Mucosa of rectum (tissue), 2 donors: ENCODE measurements at regions not wholly inside any gene's neighbourhood (a gene's known extent, or its start where the extent isn't known, plus 50 kb on each side); places are given as distances from the start of the nearest gene placed in this dataset.

Experiments used
- H3K27ac ChIP-seq, 2 donors: one replicate each; pipeline ENCODE4 v1.7.0; 2013; ENCODE audit warnings: inconsistent platforms in 2 of 2, low read depth in 2 of 2, low read length in 2 of 2
- H3K27me3 ChIP-seq, 2 donors: one replicate each; pipeline ENCODE4 v1.7.0; 2013; ENCODE audit warnings: low read length in 2 of 2; ENCODE audit not compliant: control insufficient read depth in 2 of 2, insufficient read depth in 2 of 2
- H3K36me3 ChIP-seq, 2 donors: one replicate each; pipeline ENCODE4 v1.7.0; 2013; ENCODE audit warnings: low read length in 2 of 2; ENCODE audit not compliant: control insufficient read depth in 2 of 2, insufficient read depth in 2 of 2
- H3K4me1 ChIP-seq, 2 donors: one replicate each; pipeline ENCODE4 v1.7.0; 2013; ENCODE audit warnings: low read length in 2 of 2, mild to moderate bottlenecking in 1 of 2; ENCODE audit not compliant: control insufficient read depth in 2 of 2, insufficient read depth in 2 of 2
- H3K4me3 ChIP-seq, 2 donors: one replicate each; pipeline ENCODE4 v1.7.0; 2013; ENCODE audit warnings: low read length in 2 of 2
- H3K9ac ChIP-seq, 2 donors: one replicate each; pipeline ENCODE4 v1.7.0; 2013; ENCODE audit warnings: low read length in 2 of 2, low read depth in 1 of 2, mild to moderate bottlenecking in 1 of 2
- H3K9me3 ChIP-seq, 2 donors: one replicate each; pipeline ENCODE4 v1.7.0; 2013; ENCODE audit warnings: low read length in 2 of 2; ENCODE audit not compliant: control insufficient read depth in 2 of 2
- donor health status: healthy.
- donor health status: Normal muscosa, but diverticular disease.

- Histone ChIP-seq H3K4me3 (no peak overlapping the region), H3K27ac (no peak overlapping the region), H3K4me1 (no peaks in the 10 kb centered on the region), H3K36me3 (no peaks in the 10 kb centered on the region), H3K9ac (no peak overlapping the region), H3K27me3 (no peaks in the 10 kb centered on the region), H3K9me3 (no peaks in the 10 kb centered on the region)
These were observed 331.5 kb upstream of the RGMA start for GRCh38 chr15:93420477-93420876.

- Histone ChIP-seq H3K36me3 (no peaks in the 10 kb centered on the region), H3K27ac (no peak overlapping the region), H3K9me3 (no peaks in the 10 kb centered on the region), H3K27me3 (no peaks in the 10 kb centered on the region), H3K4me1 (no peaks in the 10 kb centered on the region), H3K9ac (no peak overlapping the region), H3K4me3 (no peak overlapping the region)
These were observed 331.0 kb upstream of the RGMA start for GRCh38 chr15:93420050-93420452.

- Histone ChIP-seq H3K9ac (no peak overlapping the region), H3K9me3 (no peaks in the 10 kb centered on the region), H3K36me3 (no peaks in the 10 kb centered on the region), H3K4me3 (no peak overlapping the region), H3K27me3 (no peaks in the 10 kb centered on the region), H3K4me1 (no peaks in the 10 kb centered on the region), H3K27ac (no peak overlapping the region)
These were observed 329.6 kb upstream of the RGMA start for GRCh38 chr15:93418566-93418965.

DNA sequence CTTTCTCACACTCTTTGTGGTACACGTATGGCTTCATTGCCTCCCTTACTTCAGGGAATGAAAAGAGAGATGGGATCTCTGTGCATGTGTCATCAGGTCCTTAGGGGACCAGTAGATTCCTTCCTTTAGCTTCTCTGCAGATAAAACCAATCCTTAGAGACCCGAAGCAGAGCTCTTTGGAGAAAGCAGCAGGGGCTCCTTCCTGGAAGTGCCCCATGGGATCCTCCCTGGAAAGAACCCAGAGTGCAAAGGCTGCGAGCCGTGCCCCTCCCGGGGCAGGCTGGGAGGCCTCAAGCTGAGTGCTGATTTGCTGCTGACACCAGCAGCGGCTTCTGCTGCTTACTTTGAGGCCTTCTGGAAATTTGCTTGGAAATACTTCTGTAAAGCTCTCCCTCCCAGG lies 328.6 kb upstream of the RGMA start:
- Histone ChIP-seq H3K27ac (no peak overlapping the region), H3K4me3 (no peak overlapping the region), H3K27me3 (no peaks in the 10 kb centered on the region), H3K4me1 (no peaks in the 10 kb centered on the region), H3K9me3 (no peaks in the 10 kb centered on the region), H3K9ac (no peak overlapping the region), H3K36me3 (no peaks in the 10 kb centered on the region)

GRCh38 chr15:93417156-93417555 lies 328.1 kb upstream of the RGMA start:
- no peak overlapping the region for H3K27ac ChIP-seq
- H3K4me3 ChIP-seq, result no peak overlapping the region
- no peaks in the 10 kb centered on the region for H3K36me3 ChIP-seq
- no peaks in the 10 kb centered on the region for H3K27me3 ChIP-seq
- H3K4me1 ChIP-seq, result no peaks in the 10 kb centered on the region
- no peaks in the 10 kb centered on the region for H3K9me3 ChIP-seq
- no peak overlapping the region for H3K9ac ChIP-seq

- Histone ChIP-seq H3K9me3 (no peaks in the 10 kb centered on the region), H3K36me3 (no peaks in the 10 kb centered on the region), H3K4me1 (no peaks in the 10 kb centered on the region), H3K9ac (no peak overlapping the region), H3K27ac (no peak overlapping the region), H3K4me3 (no peak overlapping the region), H3K27me3 (no peaks in the 10 kb centered on the region)
These were observed 326.6 kb upstream of the RGMA start for GRCh38 chr15:93415576-93415975.

- Histone ChIP-seq H3K27ac (no peak overlapping the region), H3K4me1 (no peaks in the 10 kb centered on the region), H3K9ac (no peak overlapping the region), H3K4me3 (no peak overlapping the region), H3K36me3 (no peaks in the 10 kb centered on the region), H3K9me3 (no peaks in the 10 kb centered on the region), H3K27me3 (no peaks in the 10 kb centered on the region)
These were observed 325.7 kb upstream of the RGMA start for GRCh38 chr15:93414576-93415231.

DNA sequence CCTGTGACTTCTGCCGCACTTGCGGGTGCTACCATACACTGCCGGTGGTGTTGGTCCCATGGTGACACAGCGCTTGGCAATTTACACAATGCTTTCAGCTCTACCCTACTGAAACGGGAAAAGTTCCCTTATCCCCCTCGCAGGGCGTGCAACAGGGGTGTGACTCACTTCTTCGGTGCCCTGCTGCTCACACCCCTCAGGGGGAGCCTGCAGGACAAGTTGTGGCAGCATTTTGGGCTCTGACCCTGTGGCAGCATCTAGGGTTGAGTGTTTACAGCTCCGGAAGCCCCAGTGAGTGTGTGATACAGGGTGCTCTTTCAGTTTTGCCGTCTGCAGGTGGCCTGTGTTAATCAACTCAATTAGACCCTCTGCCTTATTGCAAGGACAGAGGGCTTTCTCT lies 324.7 kb upstream of the RGMA start:
- Histone ChIP-seq H3K4me1 (no peaks in the 10 kb centered on the region), H3K9ac (no peak overlapping the region), H3K36me3 (no peaks in the 10 kb centered on the region), H3K9me3 (no peaks in the 10 kb centered on the region), H3K4me3 (no peak overlapping the region), H3K27ac (no peak overlapping the region), H3K27me3 (no peaks in the 10 kb centered on the region)

DNA sequence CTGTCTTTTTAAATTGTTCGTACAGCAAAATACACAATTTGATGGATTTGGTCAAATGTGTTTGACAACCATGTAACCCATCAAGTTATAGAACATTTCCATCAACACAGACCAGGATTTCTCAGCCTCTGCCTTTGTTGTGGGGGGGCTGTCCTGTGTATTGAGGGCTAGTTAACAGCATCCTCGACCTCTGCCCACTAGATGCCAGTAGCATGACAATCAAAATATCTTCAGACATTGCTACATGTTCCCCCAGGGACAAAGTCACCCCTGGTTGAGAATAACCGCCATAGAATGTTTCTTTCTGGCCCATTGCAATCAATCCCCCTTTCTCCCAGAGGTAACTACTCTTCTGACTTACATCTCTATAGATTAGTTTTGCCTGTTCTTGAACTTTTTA lies 310.1 kb upstream of the RGMA start:
- H3K27ac ChIP-seq, result no peak overlapping the region
- H3K36me3 ChIP-seq, result no peaks in the 10 kb centered on the region
- H3K9me3 ChIP-seq, result no peaks in the 10 kb centered on the region
- H3K4me3 ChIP-seq, result no peak overlapping the region
- no peaks in the 10 kb centered on the region for H3K27me3 ChIP-seq
- no peak overlapping the region for H3K9ac ChIP-seq
- no peaks in the 10 kb centered on the region for H3K4me1 ChIP-seq

- Histone ChIP-seq H3K36me3 (no peaks in the 10 kb centered on the region), H3K27ac (no peak overlapping the region), H3K27me3 (no peaks in the 10 kb centered on the region), H3K9me3 (no peaks in the 10 kb centered on the region), H3K4me3 (no peak overlapping the region), H3K9ac (no peak overlapping the region), H3K4me1 (no peaks in the 10 kb centered on the region)
These were observed 300.2 kb upstream of the RGMA start for GRCh38 chr15:93389211-93389610.

DNA sequence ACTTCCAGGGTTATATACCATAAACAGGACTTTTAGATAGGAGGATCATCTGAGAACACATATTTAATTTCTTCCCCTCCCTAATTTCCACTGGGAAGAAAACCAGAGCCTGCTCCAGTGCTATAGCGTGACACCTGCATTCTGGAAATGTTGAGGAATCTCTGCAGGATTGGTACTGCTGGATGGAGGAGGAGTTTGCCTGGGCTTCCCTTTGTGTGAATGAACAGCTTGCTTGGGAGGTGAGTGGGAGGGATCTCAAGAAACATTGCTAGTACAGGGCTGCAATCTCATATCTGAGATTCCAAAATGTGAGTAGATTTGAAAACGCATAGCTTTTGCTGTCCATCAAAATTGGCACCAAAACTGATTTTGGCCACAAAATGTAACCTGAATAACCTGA lies 295.9 kb upstream of the RGMA start:
- H3K9ac ChIP-seq, result no peak overlapping the region
- no peaks in the 10 kb centered on the region for H3K9me3 ChIP-seq
- no peaks in the 10 kb centered on the region for H3K27me3 ChIP-seq
- H3K4me3 ChIP-seq, result no peak overlapping the region
- no peaks in the 10 kb centered on the region for H3K36me3 ChIP-seq
- no peak overlapping the region for H3K27ac ChIP-seq
- no peaks in the 10 kb centered on the region for H3K4me1 ChIP-seq
